B cell (primary cell): ENCODE measurements at regions not wholly inside any gene's neighbourhood (a gene's known extent, or its start where the extent isn't known, plus 50 kb on each side); places are given as distances from the start of the nearest gene placed in this dataset.

Experiments
- ATAC-seq: fragments of 200-7000 bp; cut with Tn5 transposase; one replicate; pipeline ENCODE4 v1.10.0; 2021; ENCODE audit warnings: low read depth, mild to moderate bottlenecking, moderate number of reproducible peaks, moderate library complexity
- CTCF ChIA-PET: fragments of 350-600 bp; sonication (Branson Sonifier 250); formaldehyde crosslinking; loops from one replicate; lab custom pipeline; 2021; ENCODE audit warnings: antibody characterized with exemption, inconsistent platforms; lab: Charles Lee
- POLR2A ChIA-PET: fragments of 350-600 bp; sonication (Branson Sonifier 250); formaldehyde crosslinking; loops from one replicate; lab custom pipeline; 2021; ENCODE audit warnings: antibody characterized with exemption; lab: Charles Lee
- DNase-seq: peaks from one replicate; pipeline ENCODE4 v3.0.0; 2013
- H2AFZ ChIP-seq: 2 replicates; pipeline ENCODE4 v1.6.1; 2012; ENCODE audit warnings: mild to moderate bottlenecking, low read depth, low read length; ENCODE audit not compliant: insufficient read depth, poor library complexity, severe bottlenecking
- H3K27ac ChIP-seq, 2 donors: 1 replicate in 1 of 2; 2 replicates in 1 of 2; pipeline ENCODE4 v1.5.1; 2012 to 2013; ENCODE audit warnings: low read length in 2 of 2, mild to moderate bottlenecking in 2 of 2, moderate library complexity in 1 of 2
- H3K27me3 ChIP-seq, 4 experiments: fragments of 200-600 bp in 1 of 4; sonication (generic) in 1 of 4; replicated peaks in 1 of 4; 1 replicate in 2 of 4; 2 replicates in 2 of 4; pipeline versions ENCODE4 v1.6.1 to v1.7.0; 2013 to 2016; ENCODE audit warnings: low read length in 3 of 4, mild to moderate bottlenecking in 2 of 4, mixed read lengths in 1 of 4, moderate library complexity in 1 of 4; ENCODE audit not compliant: insufficient read depth in 4 of 4, control insufficient read depth in 3 of 4; ENCODE audit errors: control extremely low read depth in 1 of 4
- H3K36me3 ChIP-seq, 2 experiments: replicated peaks in 1 of 2; 1 replicate in 1 of 2; 2 replicates in 1 of 2; pipeline versions ENCODE4 v1.6.1 to v1.7.1; 2013; ENCODE audit warnings: low read length in 1 of 2; ENCODE audit not compliant: insufficient read depth in 2 of 2, control insufficient read depth in 1 of 2; ENCODE audit errors: control extremely low read depth in 1 of 2, extremely low read depth in 1 of 2
- H3K4me1 ChIP-seq, 2 donors: fragments of 200-600 bp in 1 of 2; sonication (generic) in 1 of 2; 1 replicate in 1 of 2; 2 replicates in 1 of 2; pipeline versions ENCODE4 v1.5.1 to v1.6.1; 2013 to 2017; ENCODE audit warnings: low read length in 2 of 2; ENCODE audit not compliant: control insufficient read depth in 2 of 2, insufficient read depth in 2 of 2
- H3K4me2 ChIP-seq: replicated peaks from 2 replicates; pipeline ENCODE3; 2012; ENCODE audit warnings: mild to moderate bottlenecking, low read depth, low read length; ENCODE audit not compliant: poor library complexity, severe bottlenecking
- H3K4me3 ChIP-seq, 5 experiments: fragments of 200-600 bp in 1 of 5; sonication (generic) in 1 of 5; 1 replicate in 3 of 5; 2 replicates in 2 of 5; pipeline versions ENCODE4 v1.5.1 to v1.7.0; 2011 to 2016; ENCODE audit warnings: low read length in 4 of 5, mild to moderate bottlenecking in 4 of 5, low read depth in 2 of 5, control low read depth in 1 of 5, moderate library complexity in 1 of 5; ENCODE audit not compliant: insufficient read depth in 1 of 5; ENCODE audit errors: control extremely low read depth in 1 of 5, extremely low read depth in 1 of 5
- H3K79me2 ChIP-seq: fragments of 200-600 bp; sonication (generic); one replicate; pipeline ENCODE4 v1.6.0; 2016; ENCODE audit warnings: low read length; ENCODE audit not compliant: control insufficient read depth, insufficient read depth
- H3K9ac ChIP-seq: fragments of 200-600 bp; sonication (generic); 2 replicates; pipeline ENCODE4 v1.6.1; 2017; ENCODE audit warnings: mild to moderate bottlenecking, low read length, moderate library complexity
- H3K9me3 ChIP-seq, 3 donors: one replicate each; pipeline versions ENCODE4 v1.6.1 to v1.7.1; 2013; ENCODE audit warnings: low read length in 2 of 3; ENCODE audit not compliant: control insufficient read depth in 2 of 3, insufficient read depth in 1 of 3; ENCODE audit errors: control extremely low read depth in 1 of 3
- H4K20me1 ChIP-seq: 2 replicates; pipeline ENCODE4 v1.6.0; 2012; ENCODE audit warnings: mild to moderate bottlenecking, low read length; ENCODE audit not compliant: insufficient read depth, control insufficient read depth, poor library complexity, severe bottlenecking
- H3K27ac Mint-ChIP-seq: one replicate; pipeline ENCODE4 v1.8.0; 2021; ENCODE audit warnings: mixed read lengths
- H3K27me3 Mint-ChIP-seq: one replicate; pipeline ENCODE4 v1.8.0; 2021; ENCODE audit warnings: mixed read lengths
- H3K4me1 Mint-ChIP-seq: one replicate; pipeline ENCODE4 v1.8.0; 2021; ENCODE audit warnings: mixed read lengths
- H3K4me3 Mint-ChIP-seq: one replicate; pipeline ENCODE4 v1.8.0; 2021; ENCODE audit warnings: mixed read lengths
- H3K9me3 Mint-ChIP-seq: one replicate; pipeline ENCODE4 v1.8.0; 2022; ENCODE audit warnings: mixed read lengths; ENCODE audit not compliant: insufficient read depth
- CTCF ChIP-seq: fragments of 200-600 bp; IDR thresholded peaks from one replicate; pipeline ENCODE4 v1.8.0; 2022; ENCODE audit warnings: antibody characterized with exemption, mild to moderate bottlenecking
- EZH2 ChIP-seq: IDR thresholded peaks from 2 replicates; pipeline ENCODE4 v1.6.1; 2012; ENCODE audit warnings: borderline replicate concordance, low read depth, mild to moderate bottlenecking, moderate library complexity, low read length; ENCODE audit not compliant: insufficient read depth, poor library complexity, severe bottlenecking
- WGBS: methylation state at CpG from one replicate; pipeline ENCODE4 v1.1.5; 2013; ENCODE audit warnings: missing lambda C conversion rate; ENCODE audit not compliant: insufficient coverage; 5-methylcytosine and 5-hydroxymethylcytosine counted together
- intact Hi-C: fragments of 100-400 bp; cut with micrococcal nuclease; formaldehyde crosslinking; loops from one replicate; pipeline ENCODE4 v1.10.0; 2022

- Mint-ChIP-seq H3K4me1 (no peaks in the 10 kb centered on the region), H3K9me3 (peaks cover 5% of the 10 kb centered on the region), H3K27me3 (no peaks in the 10 kb centered on the region), H3K4me3 (no peak overlapping the region), H3K27ac (no peak overlapping the region)
- no peak overlapping the region for H3K27ac ChIP-seq
- no peak for ATAC-seq
- CTCF ChIA-PET = interaction anchor here (0.6 kb wide), 1 partner anchor 1558 kb away, joined by 3 read pairs; no protein-coding TSS in a partner anchor
- no peak for DNase-seq
- intact Hi-C loops = no loop called here
- H3K9ac ChIP-seq = no peak overlapping the region
- no peaks in the 10 kb centered on the region for H3K79me2 ChIP-seq
- TF ChIP-seq CTCF = no peak
- no peak for TF ChIP-seq EZH2
- H3K36me3 ChIP-seq = no peaks in the 10 kb centered on the region
- H3K4me2 ChIP-seq = no peak overlapping the region
- H4K20me1 ChIP-seq = no peaks in the 10 kb centered on the region
- POLR2A ChIA-PET = interaction anchor here (0.7 kb wide), 1 partner anchor 107 kb away, joined by 3 read pairs; no protein-coding TSS in a partner anchor
- H3K27me3 ChIP-seq = no peaks in the 10 kb centered on the region
- H3K4me1 ChIP-seq = no peaks in the 10 kb centered on the region
- H3K4me3 ChIP-seq = no peak overlapping the region
- no peak overlapping the region for H2AFZ ChIP-seq
- no CpG with 5 or more reads among the region's 3 CpGs for WGBS
- H3K9me3 ChIP-seq = peaks cover 0 to 3% (median 0%) of the 10 kb centered on the region in 3 donors
These were observed 2693.1 kb downstream of the ARAP2 start for GRCh38 chr4:33551244-33551643.

GRCh38 chr4:33561259-33561658, 2683.1 kb downstream of the ARAP2 start:
- TF ChIP-seq CTCF (no peak), EZH2 (no peak)
- Histone ChIP-seq H3K27me3 (no peaks in the 10 kb centered on the region), H2AFZ (no peak overlapping the region), H3K4me1 (no peaks in the 10 kb centered on the region), H4K20me1 (no peaks in the 10 kb centered on the region), H3K4me3 (no peak overlapping the region), H3K4me2 (no peak overlapping the region), H3K27ac (no peak overlapping the region), H3K9me3 (no peaks in the 10 kb centered on the region), H3K9ac (no peak overlapping the region), H3K79me2 (no peaks in the 10 kb centered on the region), H3K36me3 (no peaks in the 10 kb centered on the region)
- H3K4me3 Mint-ChIP-seq = no peak overlapping the region
- ATAC-seq (no peak), DNase-seq (no peak)
- peaks cover 2% of the 10 kb centered on the region for H3K9me3 Mint-ChIP-seq
- intact Hi-C loops = no loop called here
- ChIA-PET CTCF (no interaction called here), POLR2A (no interaction called here)
- H3K4me1 Mint-ChIP-seq = no peaks in the 10 kb centered on the region
- no CpG with 5 or more reads among the region's 2 CpGs for WGBS
- no peak overlapping the region for H3K27ac Mint-ChIP-seq
- H3K27me3 Mint-ChIP-seq = no peaks in the 10 kb centered on the region
